ENCODE measurements at regions not wholly inside any gene's neighbourhood (a gene's known extent, or its start where the extent isn't known, plus 50 kb on each side); places are given as distances from the start of the nearest gene placed in this dataset.
"Not testable (repeated sequence)": the region's sequence is repeated elsewhere in the genome, so short reads cannot be mapped to it uniquely, and the experiment has no call there.

DNA sequence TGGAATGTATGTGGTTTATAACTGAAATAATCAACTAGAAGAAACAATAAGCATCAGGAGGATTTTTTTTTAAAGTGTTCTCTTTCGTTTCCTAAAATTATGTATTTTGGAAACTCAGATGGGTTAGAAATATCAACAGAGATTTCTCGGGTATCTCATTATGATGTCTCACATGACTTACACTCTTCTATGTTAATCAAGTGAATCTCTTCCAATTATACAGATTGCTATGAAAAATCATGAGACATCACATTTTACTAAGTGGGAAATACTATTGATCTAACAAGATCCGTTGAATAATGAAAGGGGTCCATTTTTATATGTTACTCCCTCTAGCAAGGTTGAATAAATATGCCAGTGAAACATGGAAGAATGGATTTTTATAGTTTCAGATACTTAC, 54.7 kb upstream of the NRIP1 start:
- no peak for DNase-seq (ENCODE audit: low read depth in 2 of 2)

DNA sequence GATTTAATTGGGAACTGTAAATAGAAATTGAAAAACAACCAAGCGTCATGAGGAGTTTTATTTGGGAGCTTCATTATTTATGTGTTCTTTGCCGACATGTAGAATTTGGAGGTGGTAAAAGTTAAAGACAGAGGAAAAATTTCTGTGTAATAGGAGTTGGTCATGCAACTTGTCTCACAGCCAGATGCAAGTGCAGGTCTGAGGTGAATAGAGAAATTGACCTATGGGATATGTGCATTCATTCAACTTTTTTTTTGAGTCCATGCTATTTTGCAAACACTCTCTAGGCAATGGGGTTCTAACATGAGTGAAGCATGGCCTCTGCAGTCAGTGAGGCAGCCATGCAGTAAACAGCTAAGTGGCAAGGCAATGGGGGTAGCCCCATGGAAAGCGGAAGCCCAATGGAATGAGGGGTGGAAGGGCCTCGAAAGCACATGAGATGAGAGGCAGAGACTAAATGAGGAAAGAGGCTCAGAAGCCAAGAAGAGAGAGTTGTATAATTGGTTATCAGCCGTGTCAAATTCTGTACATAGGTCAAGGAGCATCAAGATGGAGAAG, 56.4 kb upstream of the NRIP1 start:
- DNase-seq (ENCODE audit: low read depth in 2 of 2), result no peak

DNA sequence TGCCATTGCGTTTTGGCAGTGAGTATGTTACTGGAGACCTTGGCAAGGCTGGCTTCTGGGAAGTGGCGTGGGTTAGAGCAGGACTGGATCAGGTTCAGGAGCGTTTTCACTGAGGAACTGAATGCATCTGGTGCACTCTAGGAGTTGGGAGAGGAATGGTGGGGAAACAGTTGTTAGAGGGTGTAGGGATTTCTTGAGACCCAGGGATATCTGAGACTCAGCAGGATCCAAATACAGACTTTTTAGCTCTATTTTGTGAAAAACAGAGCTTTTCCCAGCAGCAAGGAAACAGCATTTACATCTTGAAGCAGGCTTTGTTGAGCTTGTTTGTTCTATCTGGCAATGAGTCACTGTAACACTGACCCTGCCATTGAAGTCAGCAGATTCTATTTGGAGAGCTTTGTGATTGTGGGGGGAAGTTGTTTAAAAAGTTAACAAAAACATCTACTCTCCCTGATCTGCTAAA, 56.9 kb upstream of the NRIP1 start:
- DNase-seq (ENCODE audit: low read depth in 2 of 2), result no peak

DNA sequence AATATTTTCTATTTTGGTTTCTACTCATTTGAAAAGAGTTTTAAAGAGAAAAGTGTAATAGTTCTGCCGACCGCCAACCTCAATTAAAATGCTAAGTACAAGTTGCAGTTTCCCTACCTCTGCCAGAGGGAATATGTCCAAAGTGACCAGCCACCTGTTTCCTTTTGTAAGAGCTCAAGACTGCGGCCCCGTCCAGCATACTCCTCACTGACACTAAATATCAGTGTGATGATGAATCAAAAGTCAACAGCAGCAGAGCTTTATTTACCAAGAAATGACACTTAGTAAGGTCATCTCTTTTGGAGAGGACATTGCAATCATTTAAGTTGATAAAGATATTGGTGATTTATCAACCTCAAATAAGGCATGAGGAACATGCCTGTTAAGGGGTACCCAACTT, 57.4 kb upstream of the NRIP1 start:
- DNase-seq (ENCODE audit: low read depth in 2 of 2), result no peak

DNA sequence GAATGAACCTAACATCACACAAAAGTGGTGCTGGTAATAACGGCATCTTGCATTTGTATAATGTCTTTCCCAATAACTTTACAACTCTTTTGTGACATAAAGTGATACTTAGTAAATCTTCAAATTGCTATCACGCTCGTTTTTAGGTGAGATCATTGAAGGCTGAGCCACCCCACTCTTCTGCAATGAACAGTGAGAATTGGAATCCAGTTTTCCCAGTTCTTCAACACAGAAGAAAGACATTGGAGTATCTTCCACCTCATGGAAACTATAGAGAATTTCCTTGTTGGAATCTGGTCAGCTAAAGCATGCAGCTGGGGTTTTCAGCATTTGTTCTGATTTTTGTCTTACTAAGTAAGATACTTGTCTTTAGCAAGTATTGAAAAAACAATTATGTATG, 59.9 kb upstream of the NRIP1 start:
- DNase-seq (ENCODE audit: low read depth in 2 of 2), result no peak

DNA sequence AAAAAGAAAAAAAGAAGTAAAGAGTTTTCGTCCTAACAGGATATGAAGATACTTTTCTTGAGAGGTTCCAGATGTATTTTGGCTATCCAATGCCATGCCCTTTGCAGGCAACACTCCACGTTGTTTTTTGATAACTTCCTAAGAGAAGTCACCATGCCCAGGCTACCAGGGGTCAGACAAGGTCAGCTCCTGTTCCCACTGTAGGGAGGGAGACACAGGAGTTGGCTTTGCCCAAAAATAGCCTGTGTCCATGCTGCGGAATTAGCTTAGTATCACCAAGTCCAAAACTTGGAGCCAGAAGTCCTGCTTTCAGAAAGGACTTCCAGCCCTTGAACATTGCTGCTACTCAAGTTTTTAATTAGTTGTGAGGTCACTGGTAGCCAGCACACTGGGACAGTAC, 62.1 kb upstream of the NRIP1 start:
- DNase-seq (ENCODE audit: low read depth in 2 of 2), result no peak

DNA sequence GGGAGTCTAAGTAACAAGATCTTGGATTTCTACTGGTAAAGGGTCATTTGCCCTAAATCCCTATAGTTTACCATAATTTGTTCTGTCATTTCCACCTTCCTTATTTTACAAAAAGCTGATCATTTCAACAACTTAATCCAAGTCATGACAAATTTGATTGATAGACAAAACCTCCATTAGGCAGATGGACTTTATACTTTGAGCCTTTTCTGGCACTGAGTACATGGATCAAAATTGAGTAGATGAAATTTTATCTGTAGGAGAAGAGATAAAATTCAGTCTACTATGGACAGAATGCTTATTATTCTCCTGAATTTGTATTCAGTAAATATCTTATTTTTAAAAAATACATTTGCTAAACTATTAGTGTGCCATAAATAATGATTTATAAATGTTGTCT, 62.6 kb upstream of the NRIP1 start:
- no peak for DNase-seq (ENCODE audit: low read depth in 2 of 2)

DNA sequence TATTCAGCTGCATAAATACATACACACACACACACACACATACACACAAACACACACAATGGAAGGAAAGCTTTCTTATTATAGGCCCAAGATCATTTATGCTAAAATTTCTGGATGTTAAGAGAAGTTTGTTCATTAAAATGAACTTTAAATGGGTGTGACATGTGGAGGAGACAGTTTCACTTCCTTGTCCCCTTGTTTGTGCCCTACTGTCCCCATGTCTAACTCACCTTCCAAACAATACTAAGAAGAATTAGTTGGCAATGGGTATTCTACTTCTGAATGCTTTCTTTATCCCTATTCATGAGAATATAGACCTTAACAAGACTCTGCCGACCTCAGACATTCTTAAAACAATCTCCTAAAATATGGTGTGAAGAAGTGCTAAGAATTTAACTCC, 63.5 kb upstream of the NRIP1 start:
- no peak for DNase-seq (ENCODE audit: low read depth in 2 of 2)

DNA sequence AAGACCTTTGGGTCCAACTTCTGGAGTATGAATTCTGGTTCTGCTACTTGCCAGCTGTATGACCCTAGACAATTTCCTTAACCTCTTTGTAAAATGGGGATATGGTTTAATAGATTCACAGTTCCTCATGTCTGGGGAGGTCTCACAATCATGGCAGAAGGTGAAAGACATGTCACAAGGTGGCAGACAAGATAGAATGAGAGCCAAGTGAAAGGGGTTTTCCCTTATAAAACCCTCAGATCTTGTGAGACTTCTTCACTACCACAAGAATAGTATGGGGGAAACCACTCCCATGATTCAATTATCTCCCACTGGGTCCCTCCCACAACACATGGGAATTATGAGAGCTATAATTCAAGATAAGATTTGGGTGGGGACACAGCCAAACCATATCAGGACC, 63.9 kb upstream of the NRIP1 start:
- DNase-seq (ENCODE audit: low read depth in 2 of 2), result not testable (repeated sequence)

DNA sequence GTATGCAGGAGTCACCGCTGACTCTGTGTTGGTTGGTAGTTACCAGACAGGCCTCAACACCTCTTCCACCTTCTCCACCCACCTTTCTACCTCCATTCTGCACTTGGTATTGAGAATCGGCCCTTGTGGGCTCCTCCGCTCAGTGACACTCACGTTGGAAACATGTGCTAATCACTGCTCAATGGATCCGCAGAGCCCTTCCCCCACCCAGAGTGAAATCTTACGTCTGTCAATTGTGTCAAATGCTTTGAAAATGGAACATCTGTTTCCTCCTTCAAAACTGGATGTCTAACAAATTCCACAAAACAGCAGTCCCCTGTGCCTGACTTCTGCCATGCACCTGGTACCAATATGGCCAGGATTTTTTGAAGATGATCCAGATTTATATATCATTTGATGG, 65.5 kb upstream of the NRIP1 start:
- no peak for DNase-seq (ENCODE audit: low read depth in 2 of 2)

DNA sequence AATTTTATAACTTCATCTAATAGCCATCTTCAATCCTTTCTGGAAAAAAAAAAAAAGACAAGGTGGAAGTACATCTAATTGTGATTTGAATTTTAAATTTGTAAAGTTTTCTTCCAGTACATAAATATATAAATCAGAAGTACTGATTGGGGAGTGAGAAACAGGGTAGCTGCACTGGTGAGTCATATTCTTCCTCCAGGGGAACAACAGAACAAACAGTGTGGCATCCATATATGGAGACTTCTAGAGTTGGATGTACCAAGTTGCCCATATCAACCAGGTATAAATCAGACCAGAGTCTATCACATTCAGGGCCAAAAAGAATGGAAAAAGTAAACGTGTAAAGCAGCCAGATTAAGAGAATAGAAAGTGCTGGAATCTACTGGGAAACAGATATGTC, 66.0 kb upstream of the NRIP1 start:
- no peak for DNase-seq (ENCODE audit: low read depth in 2 of 2)

DNA sequence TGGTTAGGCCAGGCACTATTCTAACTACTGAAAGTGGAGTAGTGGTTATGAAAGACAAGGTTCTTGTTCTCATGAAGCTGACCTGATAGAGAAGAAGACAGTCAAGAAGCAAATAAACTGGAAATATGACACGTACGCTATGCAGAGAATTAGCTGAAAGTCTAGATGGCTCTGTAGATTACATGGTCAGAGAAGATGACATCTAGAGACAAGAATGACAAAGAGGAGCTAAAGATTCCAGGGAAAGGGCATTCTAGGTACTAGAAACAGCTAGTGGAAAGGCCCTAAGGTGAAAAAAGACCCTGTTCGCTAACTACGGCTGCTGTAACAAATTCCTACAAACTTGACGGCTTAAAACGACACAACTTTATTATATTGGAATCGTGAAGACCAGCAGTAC, 68.0 kb upstream of the NRIP1 start:
- no peak for DNase-seq (ENCODE audit: low read depth in 2 of 2)

DNA sequence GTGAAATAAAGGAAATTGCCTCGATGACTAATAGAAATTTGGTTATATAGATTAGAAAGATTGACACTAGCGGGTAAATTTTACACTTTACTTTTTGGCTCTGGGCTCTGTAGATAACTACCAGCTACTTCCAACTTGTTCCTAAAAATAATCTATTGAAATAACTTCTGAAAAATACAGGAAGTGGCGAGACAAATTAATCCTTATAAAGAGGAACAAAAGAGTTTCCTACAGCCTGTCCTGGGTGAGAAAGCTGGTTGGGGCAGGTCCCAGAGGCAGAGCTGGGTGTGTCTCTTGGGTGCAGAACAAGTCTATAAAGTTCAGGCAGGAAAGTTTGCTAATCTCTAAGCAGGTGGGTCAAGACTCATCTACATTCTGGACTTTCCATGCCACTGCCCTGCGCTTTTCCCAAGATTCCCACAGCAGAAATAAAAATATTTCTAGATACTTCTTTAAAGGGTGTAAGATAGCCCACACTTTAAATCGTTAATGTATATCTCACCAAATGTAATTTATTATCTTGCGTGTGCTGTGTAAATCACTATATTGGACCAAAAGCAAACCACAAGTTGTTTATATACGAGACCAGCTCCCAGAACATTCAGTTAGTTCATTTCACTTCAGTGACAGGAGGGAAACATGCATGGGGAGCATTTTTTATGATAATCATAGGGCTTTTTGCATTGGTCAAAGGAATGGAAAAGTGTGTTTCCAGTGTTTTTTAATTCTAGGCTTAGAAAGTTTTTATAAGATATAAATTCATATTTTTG, 70.1 kb upstream of the NRIP1 start:
- no peak for DNase-seq (ENCODE audit: low read depth in 2 of 2)

DNA sequence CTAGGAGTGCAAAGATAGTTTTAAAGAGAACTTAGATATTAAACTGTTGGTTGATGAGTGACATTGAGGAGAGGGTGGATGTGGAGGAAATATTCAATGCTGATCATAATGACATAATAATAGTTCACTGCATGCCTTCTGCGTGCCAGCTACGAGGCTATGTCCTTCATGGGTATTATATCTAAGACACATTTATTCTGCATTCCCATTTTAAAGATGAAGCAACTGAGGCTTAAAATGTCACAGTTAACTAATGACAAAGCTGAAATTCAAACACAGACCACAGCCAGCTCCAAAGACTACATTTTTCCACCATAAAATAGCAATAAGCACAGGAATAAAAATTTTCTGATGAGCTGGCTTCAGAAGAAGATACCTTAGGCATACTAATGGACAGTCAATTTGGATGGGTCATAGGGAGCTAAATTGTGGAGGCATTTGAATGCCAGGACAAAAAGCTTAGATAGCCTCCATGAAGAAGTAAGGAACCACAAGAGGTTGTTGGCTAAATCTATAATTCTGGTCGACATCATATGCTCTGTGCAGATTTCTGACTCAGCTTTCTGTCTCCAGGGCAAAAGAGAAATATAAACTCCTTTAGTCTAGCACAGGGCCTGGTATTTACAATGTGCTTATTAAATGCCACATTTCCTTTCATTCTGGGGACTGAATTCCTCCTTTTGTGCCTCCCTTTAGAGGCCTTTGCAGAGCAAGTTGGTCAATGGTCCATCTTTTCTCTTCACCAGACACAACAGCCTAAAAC, 71.2 kb upstream of the NRIP1 start:
- no peak for DNase-seq (ENCODE audit: low read depth in 2 of 2)

DNA sequence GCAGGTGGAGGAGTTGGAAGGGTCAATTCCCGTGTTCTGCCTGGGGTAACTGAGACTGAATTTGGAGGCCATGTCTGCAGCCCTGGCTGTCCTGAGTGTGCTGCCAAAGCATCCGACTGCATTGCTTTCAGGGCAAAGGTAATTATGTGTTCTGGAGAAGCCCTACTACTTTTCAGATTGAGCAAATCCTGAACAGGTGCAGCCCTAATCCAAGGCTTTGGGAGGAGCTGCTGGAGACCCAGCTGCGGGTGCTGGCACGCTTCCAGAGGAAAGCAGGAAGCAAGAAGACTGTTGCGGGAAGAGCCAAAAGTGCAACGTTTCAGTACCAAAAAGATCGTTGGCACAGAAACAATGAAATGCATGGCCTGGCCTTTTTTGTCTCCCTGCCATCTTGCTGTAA, 73.7 kb upstream of the NRIP1 start:
- DNase-seq (ENCODE audit: low read depth in 2 of 2), result no peak

DNA sequence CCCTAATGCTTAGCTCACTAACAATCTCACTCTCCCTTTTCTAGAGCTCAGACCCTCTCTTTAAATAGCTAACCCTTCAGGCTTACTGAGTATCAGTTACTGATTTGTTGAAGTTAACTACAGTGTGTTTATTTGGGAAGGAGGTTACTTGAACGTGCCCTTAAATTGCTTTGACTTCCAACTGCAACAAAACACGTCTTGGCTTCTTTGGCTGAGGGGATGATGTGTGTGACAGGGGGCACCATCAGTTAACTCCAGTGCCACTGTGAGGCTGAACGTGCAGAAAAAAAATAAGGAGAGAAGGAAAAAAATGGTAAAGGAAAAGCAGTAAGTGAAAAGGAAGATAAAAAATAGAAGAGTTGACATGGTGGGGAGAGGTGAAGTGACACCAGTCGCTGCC, 75.1 kb upstream of the NRIP1 start:
- no peak for DNase-seq (ENCODE audit: low read depth in 2 of 2)

DNA sequence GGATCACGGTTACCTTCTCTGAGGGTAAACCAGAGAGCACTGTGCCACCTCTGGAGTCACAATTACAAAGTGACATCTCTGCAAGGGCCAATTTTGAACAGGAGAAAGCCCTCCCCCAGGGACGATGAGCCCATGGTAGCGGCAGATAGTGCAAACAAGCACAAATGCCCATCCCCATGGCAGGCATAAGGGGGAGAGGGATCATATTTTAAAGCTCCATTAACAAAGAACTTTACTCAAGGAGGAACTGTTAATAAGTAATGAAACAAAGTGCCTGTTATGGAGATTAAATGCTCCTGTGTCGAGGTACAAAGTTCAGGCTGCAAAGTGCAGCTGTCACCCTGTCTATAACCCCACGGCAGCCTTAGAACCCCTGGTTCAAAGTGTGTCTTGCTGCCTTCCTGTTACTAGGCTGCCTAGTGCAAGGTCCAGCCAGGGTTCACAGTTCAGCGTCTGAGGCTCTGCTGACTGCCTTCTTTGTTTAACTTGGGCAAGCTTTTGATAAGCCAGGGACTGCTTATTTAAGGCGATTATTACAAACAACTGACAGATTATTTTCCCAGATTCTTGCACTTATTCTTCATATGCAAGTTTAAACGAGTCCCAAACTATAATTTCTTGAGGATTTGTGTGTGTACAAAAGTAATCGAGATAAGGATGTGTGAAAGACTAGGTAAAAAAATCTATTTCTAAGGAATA, 75.7 kb upstream of the NRIP1 start:
- no peak for DNase-seq (ENCODE audit: low read depth in 2 of 2)

DNA sequence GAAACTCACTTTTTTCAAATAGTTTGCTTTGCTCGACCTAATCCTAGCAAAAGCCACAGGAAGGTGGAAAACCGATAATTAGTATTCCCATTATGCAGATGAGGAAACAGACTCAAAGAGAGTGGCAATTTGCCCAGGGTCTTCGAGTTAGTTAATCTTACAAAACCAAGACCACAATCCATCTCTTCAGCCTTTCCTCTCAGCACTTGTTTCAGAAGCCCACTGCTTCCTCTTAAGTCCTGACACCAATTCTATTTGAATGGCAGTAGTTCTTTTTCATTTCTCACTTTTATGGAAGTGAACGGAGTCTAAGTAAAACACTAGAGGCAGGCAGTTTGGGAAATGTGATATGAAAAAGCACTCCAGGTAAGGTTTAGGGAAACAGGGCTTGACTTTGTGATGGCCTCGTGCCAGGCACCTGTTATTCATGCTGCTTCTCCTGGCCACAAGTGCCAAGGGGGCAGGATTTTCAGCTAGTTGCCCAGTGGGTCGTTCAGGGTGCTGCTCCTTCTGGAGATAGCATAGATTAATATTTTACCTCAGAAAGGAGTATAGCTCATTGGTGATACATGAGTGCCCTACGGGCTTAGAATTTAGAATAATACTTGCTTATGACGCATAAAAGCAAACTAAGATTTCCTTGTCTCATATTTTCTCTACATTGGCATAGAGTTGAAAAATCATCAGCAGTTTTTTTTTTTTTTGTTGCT, 76.6 kb upstream of the NRIP1 start:
- DNase-seq (ENCODE audit: low read depth in 2 of 2), result no peak

DNA sequence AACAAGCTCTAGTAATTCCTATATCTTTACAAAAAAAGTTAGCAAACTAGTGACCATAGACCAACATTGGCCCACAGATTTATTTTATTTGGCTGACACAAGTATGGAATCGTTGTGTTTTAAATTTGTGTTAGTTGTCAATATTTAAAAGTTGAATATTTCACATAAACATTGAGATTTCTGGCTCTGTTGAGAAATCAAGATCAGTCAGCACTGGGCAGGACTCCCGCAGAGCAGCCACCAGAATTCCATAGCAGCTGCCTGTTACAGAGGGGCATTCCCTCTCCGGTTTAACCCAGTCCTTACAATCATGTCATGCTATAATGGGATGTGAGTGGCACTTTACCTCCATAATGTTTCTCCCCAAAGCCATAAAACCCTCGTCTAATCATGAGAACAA, 79.2 kb upstream of the NRIP1 start:
- DNase-seq (ENCODE audit: low read depth in 2 of 2), result no peak

DNA sequence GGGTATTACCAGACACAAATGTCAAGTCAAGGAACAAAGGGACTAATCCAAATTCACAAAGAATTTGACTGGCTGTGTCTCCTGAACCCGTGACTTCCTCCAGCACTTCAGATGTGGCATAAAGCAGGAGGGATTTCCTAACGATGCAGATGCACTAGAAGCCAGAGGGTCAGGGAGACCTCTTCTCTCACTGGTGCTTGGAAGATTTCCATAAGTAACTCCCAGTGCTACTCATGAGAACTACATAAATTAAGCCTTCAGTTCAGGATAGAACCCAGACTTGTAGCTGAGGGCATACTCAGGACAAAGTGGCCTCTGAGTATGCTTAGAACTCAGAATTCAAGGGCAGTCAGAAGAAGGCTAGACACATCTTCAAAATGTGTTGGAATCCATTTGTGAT, 83.6 kb upstream of the NRIP1 start:
- DNase-seq (ENCODE audit: low read depth in 2 of 2), result no peak

DNA sequence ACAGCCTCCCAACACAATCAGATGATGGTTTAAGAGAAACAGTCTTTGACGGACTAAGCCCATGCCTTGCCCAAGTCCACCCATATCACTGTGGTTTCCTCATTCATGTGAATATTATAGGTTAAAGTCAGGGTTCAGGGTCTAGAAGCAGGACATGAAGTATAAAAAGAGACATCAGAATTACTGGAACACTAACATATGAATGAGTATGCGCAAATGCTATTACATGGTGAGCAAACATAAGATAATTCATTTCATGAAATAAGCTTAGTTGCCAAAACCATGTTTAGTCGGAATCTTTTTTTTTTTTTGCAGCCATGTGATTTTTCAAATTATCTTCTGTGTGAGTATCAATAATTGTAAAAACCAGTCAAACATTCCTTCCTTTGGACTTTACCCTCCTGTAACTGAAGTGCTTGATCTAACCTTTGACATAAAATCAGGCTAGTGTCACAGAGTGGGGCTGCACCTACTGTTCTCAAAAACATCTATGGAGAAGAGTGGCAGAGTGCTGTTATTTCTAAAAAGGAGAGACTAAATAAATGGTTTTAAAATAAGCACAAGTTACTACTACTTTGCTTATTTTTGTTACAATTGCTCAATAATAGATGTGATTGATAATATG, 84.9 kb upstream of the NRIP1 start:
- DNase-seq (ENCODE audit: low read depth in 2 of 2), result no peak
